Muscle layer of duodenum (tissue), 2 donors: ENCODE measurements at regions not wholly inside any gene's neighbourhood (a gene's known extent, or its start where the extent isn't known, plus 50 kb on each side); places are given as distances from the start of the nearest gene placed in this dataset.

Source experiments
- H3K27ac ChIP-seq: one replicate; pipeline ENCODE4 v1.7.0; 2013; ENCODE audit warnings: mild to moderate bottlenecking, low read length
- H3K27me3 ChIP-seq: one replicate; pipeline ENCODE4 v1.7.0; 2013; ENCODE audit warnings: low read depth, mild to moderate bottlenecking, control low read depth, low read length
- H3K36me3 ChIP-seq, 2 donors: one replicate each; pipeline ENCODE4 v1.7.0; 2013; ENCODE audit warnings: low read length in 2 of 2, control low read depth in 1 of 2, mild to moderate bottlenecking in 1 of 2; ENCODE audit not compliant: insufficient read depth in 2 of 2, control insufficient read depth in 1 of 2
- H3K4me1 ChIP-seq, 2 donors: one replicate each; pipeline ENCODE4 v1.7.0; 2013; ENCODE audit warnings: low read length in 2 of 2, mild to moderate bottlenecking in 2 of 2, control low read depth in 1 of 2, moderate library complexity in 1 of 2; ENCODE audit not compliant: insufficient read depth in 2 of 2, control insufficient read depth in 1 of 2
- H3K4me3 ChIP-seq, 2 donors: one replicate each; pipeline ENCODE4 v1.7.0; 2013; ENCODE audit warnings: low read length in 2 of 2, low read depth in 1 of 2, mild to moderate bottlenecking in 1 of 2
- H3K9me3 ChIP-seq, 2 donors: one replicate each; pipeline ENCODE4 v1.7.0; 2013; ENCODE audit warnings: low read length in 2 of 2, control low read depth in 1 of 2, mild to moderate bottlenecking in 1 of 2; ENCODE audit not compliant: control insufficient read depth in 1 of 2
- donor health status: healthy.

DNA sequence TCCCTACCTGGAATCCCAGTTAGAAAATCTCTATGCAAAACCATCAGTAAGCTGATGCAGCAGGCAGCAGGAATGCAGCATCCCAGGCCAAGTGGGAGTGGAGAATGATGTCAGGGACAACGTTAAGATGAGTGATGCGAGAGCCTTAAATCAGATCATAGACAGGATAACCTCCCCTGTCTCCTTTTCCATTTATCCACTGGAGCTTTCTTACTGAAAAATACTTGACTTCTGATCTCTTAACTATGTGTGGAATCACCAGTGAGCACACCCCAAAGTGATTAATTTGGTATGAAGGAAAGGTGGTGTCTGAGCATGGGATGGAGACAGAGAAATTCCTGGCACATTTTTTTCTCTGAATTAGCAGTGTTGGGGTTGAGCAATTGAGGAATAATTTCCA, 98.0 kb downstream of the RND3 start:
- H3K27me3 ChIP-seq: no peaks in the 10 kb centered on the region
- H3K4me3 ChIP-seq: no peak overlapping the region
- H3K27ac ChIP-seq: no peak overlapping the region
- H3K36me3 ChIP-seq: no peaks in the 10 kb centered on the region
- peaks cover 0 to 4% of the 10 kb centered on the region in 2 donors for H3K4me1 ChIP-seq
- no peaks in the 10 kb centered on the region for H3K9me3 ChIP-seq

DNA sequence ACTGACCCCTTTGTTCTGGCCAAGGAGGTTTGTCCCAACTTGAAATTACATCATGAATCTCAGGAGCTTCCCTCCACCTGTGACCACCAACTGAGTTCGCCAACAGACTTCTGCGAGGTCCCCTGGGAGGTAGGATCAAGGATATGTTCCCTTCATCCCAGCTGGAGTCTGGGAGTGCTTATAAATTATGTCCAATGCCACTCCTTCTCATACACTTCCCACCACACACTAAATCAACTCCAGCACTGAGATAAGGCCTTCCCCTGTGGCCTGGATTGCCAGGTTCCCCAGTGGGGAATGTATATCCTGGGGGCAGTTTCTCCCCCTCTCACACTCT, 99.2 kb downstream of the RND3 start:
- H3K36me3 ChIP-seq: no peaks in the 10 kb centered on the region
- no peaks in the 10 kb centered on the region for H3K9me3 ChIP-seq
- no peak overlapping the region for H3K27ac ChIP-seq

GRCh38 chr2:150387586-150388288, 99.7 kb downstream of the RND3 start:
- H3K4me3 ChIP-seq: no peak overlapping the region
- no peaks in the 10 kb centered on the region for H3K9me3 ChIP-seq
- no peaks in the 10 kb centered on the region for H3K36me3 ChIP-seq
- no peaks in the 10 kb centered on the region for H3K27me3 ChIP-seq
- no peak overlapping the region for H3K27ac ChIP-seq
- peaks cover 0 to 4% of the 10 kb centered on the region in 2 donors for H3K4me1 ChIP-seq

More for the DNA sequence above, 99.2 kb downstream of the RND3 start:
- Histone ChIP-seq H3K4me1 (peaks cover 0 to 4% of the 10 kb centered on the region in 2 donors), H3K4me3 (no peak overlapping the region), H3K27me3 (no peaks in the 10 kb centered on the region)

DNA sequence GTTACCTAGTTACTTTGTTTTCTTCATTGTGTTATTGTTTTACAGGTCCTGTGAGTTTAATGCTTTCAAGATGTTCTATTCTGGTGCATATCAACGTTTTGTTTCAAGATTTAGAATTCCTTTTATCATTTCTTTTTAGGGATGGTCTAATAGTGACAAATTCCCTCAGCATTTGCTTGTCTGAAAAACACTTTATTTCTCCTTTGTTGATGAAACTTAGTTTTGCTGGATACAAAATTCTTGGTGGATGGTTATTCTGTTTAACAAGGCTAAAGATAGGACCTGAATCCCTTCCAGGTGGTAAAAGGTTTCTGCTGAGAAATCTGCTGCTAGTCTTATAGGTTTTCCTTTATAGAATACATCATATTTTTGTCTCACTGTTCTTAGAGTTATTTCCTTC, 102.3 kb downstream of the RND3 start:
- H3K9me3 ChIP-seq: no peaks in the 10 kb centered on the region
- H3K27me3 ChIP-seq: no peaks in the 10 kb centered on the region
- no peak overlapping the region for H3K27ac ChIP-seq
- no peaks in the 10 kb centered on the region for H3K36me3 ChIP-seq
- no peak overlapping the region for H3K4me3 ChIP-seq
- H3K4me1 ChIP-seq: no peaks in the 10 kb centered on the region

GRCh38 chr2:150383587-150383986, 103.9 kb downstream of the RND3 start:
- no peak overlapping the region for H3K27ac ChIP-seq

GRCh38 chr2:150379166-150379565, 108.3 kb downstream of the RND3 start:
- H3K36me3 ChIP-seq: no peaks in the 10 kb centered on the region
- no peak overlapping the region for H3K4me3 ChIP-seq
- no peak overlapping the region for H3K27ac ChIP-seq
- no peaks in the 10 kb centered on the region for H3K9me3 ChIP-seq
- no peaks in the 10 kb centered on the region for H3K4me1 ChIP-seq
- H3K27me3 ChIP-seq: no peaks in the 10 kb centered on the region

More at GRCh38 chr2:150383587-150383986, 103.9 kb downstream of the RND3 start:
- Histone ChIP-seq H3K4me1 (no peaks in the 10 kb centered on the region), H3K27me3 (no peaks in the 10 kb centered on the region), H3K4me3 (no peak overlapping the region), H3K9me3 (no peaks in the 10 kb centered on the region), H3K36me3 (no peaks in the 10 kb centered on the region)

DNA sequence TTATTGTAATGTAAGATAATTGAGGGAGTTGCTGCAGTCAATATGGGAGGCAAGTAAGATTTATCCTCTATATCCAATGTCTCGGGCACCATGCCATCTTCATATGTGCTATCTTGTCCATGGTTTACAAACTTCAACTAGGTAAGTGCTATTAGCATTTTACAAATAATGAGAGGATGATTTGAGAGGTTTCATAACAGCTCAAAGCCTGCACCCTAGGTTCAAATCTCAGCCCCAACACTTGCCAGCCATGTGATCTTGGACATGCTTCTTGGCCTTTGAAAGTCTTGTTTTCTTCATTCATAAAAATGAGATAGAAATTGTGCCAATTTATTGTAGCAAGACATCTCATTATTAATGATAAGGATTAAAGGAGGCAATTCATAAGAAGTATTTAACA, 108.8 kb downstream of the RND3 start:
- Histone ChIP-seq H3K27me3 (no peaks in the 10 kb centered on the region), H3K27ac (no peak overlapping the region), H3K4me3 (no peak overlapping the region), H3K4me1 (no peaks in the 10 kb centered on the region), H3K36me3 (no peaks in the 10 kb centered on the region), H3K9me3 (no peaks in the 10 kb centered on the region)

DNA sequence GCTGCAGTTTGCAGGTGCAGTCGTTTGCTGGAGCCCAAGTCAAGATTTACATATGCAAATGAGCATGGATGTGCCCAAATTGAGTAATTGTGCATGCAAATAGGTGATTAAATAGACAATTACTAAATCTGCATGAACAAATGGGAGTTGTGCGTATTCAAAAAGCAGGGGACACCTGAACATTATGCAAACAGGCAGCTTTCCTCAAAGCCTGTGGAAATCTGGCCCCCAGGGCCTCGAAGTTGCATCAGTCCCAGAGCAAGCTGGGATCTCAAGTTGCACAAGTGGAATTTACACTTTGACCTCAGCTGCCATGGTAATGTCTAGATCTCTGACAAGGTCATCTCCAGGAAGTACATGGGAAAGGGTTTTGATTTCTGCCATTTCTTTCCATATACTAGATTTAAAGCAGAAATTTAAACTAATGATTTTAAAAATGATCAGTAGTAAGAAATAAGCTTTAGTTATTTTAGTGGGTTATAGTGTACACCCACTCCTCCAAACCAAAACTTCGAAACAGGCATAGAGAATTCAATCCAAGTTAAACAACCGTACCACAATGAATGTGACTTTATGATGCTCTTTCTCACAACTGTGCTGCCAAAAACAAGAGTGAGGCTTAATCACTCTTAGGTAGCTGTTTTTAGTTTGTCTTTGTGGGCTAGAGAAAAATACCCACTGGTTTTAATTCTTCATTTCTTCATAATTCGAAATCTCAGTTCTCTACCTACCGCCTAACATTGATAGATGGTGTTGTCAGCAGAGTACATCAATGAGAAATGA, 110.7 kb downstream of the RND3 start:
- no peaks in the 10 kb centered on the region for H3K36me3 ChIP-seq
- H3K4me1 ChIP-seq: no peaks in the 10 kb centered on the region
- no peaks in the 10 kb centered on the region for H3K27me3 ChIP-seq
- no peak overlapping the region for H3K4me3 ChIP-seq
- no peaks in the 10 kb centered on the region for H3K9me3 ChIP-seq
- H3K27ac ChIP-seq: no peak overlapping the region

DNA sequence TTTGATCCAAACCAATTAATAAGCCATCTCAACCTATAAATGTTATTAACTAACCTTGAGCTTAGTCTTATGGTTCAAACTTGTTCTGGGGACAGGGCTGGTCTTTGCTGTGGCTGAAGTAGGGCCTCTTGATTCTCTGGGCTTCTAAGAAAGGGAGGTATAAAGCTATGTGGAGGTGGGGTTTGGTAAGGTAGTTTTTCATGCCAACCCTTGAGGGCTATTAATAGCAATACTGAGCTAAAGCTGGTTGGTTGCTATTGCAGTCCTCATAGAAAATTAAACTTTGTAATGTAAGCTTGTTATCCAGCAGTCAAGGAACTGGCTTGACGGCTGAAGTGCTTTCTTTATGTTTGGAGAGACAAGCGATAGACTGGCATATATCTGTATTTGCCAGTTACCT, 112.1 kb downstream of the RND3 start:
- Histone ChIP-seq H3K4me3 (no peak overlapping the region), H3K9me3 (no peaks in the 10 kb centered on the region), H3K36me3 (no peaks in the 10 kb centered on the region), H3K27me3 (no peaks in the 10 kb centered on the region), H3K27ac (no peak overlapping the region), H3K4me1 (no peaks in the 10 kb centered on the region)

DNA sequence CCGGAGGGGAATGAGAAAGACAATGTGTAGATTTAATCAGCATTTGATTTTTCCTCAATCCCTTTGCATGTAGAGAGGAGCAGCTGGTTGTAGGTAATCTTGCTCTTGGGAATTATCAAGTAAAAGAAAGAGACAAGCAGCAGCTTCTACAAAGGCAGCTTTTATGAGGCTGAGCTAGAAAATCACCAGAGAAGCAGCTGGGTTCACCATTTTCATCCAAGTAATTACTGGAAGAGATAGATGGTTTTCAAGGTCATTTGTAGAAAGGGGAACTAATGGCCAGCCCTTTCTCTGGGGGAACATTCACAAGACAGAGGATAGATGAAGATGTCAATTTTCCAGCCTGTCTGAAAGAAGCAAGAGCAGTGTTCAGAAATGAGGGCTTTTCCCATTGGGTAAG, 113.0 kb downstream of the RND3 start:
- no peak overlapping the region for H3K4me3 ChIP-seq
- no peaks in the 10 kb centered on the region for H3K4me1 ChIP-seq
- H3K27me3 ChIP-seq: no peaks in the 10 kb centered on the region
- H3K36me3 ChIP-seq: no peaks in the 10 kb centered on the region
- H3K9me3 ChIP-seq: no peaks in the 10 kb centered on the region
- H3K27ac ChIP-seq: no peak overlapping the region

GRCh38 chr2:150373374-150373773, 114.1 kb downstream of the RND3 start:
- Histone ChIP-seq H3K4me3 (no peak overlapping the region), H3K27me3 (no peaks in the 10 kb centered on the region), H3K36me3 (no peaks in the 10 kb centered on the region), H3K4me1 (no peaks in the 10 kb centered on the region), H3K9me3 (no peaks in the 10 kb centered on the region), H3K27ac (no peak overlapping the region)
